ENCODE measurements at regions not wholly inside any gene's neighbourhood (a gene's known extent, or its start where the extent isn't known, plus 50 kb on each side); places are given as distances from the start of the nearest gene placed in this dataset.
A peak's percentile ranks its signal among the peaks of the same experiment; 100 is the strongest.

DNA sequence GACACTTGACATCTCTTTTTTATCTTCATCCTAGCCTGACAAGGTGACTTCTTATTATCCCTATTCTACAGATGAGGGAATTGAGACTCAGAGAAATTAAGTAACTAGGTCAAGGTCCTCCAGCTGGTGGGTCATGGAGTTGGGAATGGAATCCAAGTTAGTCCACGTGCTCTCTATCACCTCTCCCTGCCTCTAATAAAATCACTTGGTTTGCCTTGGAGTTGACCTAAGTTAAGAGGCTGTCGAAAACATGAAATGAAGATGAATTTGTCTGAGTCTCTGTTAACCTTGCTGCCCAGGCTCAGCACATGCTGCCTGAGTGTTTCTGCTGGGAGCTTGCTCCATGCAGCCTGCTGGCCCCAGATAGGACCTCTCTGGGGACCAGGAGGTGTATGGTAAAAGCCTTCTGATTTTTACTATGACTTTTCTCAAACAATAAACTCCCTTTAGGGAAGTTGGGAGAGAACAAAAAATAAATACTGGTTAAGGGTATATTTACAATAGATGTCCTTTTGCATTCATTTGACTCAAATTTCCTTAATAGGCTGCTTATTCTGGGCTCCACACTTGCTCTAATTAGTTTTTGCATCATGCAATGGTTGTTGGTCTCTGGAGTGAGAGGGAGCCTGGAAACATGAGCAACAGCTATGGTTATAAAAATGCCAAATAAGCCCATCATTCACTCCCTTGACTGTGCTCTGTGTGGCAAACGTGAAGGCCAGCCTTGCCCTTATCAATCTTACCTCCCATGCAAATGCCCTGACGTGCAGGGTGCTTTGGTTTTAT is 61.6 kb upstream of the DHX15 start:
- ChIA-PET POLR2A (no interaction called here), CTCF (interaction anchor here (1.1 kb wide), 1 partner anchor 9 kb away, joined by 3 read pairs; no protein-coding TSS in a partner anchor)
- Mint-ChIP-seq H3K27me3 (ENCODE audit: insufficient read depth, unreplicated experiment) (no peaks in the 10 kb centered on the region), H3K36me3 (ENCODE audit: insufficient read depth, unreplicated experiment) (no peaks in the 10 kb centered on the region), H3K4me3 (ENCODE audit: unreplicated experiment) (no peak overlapping the region), H3K9me3 (ENCODE audit: unreplicated experiment) (no peaks in the 10 kb centered on the region), H3K27ac (ENCODE audit: low read depth, unreplicated experiment) (no peak overlapping the region), H3K4me1 (ENCODE audit: insufficient read depth, unreplicated experiment) (peaks cover 18% of the 10 kb centered on the region)
- TF ChIP-seq, protein P1, sequence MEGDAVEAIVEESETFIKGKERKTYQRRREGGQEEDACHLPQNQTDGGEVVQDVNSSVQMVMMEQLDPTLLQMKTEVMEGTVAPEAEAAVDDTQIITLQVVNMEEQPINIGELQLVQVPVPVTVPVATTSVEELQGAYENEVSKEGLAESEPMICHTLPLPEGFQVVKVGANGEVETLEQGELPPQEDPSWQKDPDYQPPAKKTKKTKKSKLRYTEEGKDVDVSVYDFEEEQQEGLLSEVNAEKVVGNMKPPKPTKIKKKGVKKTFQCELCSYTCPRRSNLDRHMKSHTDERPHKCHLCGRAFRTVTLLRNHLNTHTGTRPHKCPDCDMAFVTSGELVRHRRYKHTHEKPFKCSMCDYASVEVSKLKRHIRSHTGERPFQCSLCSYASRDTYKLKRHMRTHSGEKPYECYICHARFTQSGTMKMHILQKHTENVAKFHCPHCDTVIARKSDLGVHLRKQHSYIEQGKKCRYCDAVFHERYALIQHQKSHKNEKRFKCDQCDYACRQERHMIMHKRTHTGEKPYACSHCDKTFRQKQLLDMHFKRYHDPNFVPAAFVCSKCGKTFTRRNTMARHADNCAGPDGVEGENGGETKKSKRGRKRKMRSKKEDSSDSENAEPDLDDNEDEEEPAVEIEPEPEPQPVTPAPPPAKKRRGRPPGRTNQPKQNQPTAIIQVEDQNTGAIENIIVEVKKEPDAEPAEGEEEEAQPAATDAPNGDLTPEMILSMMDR (IDR thresholded peaks at IDR 0.05; ENCODE audit: unreplicated experiment), result no peak
- no peak for DNase-seq (ENCODE audit: unreplicated experiment)
- no TSS peak for BruUV-seq (replicated peaks)
- intact Hi-C loops (cut with micrococcal nuclease), result no loop called here

DNA sequence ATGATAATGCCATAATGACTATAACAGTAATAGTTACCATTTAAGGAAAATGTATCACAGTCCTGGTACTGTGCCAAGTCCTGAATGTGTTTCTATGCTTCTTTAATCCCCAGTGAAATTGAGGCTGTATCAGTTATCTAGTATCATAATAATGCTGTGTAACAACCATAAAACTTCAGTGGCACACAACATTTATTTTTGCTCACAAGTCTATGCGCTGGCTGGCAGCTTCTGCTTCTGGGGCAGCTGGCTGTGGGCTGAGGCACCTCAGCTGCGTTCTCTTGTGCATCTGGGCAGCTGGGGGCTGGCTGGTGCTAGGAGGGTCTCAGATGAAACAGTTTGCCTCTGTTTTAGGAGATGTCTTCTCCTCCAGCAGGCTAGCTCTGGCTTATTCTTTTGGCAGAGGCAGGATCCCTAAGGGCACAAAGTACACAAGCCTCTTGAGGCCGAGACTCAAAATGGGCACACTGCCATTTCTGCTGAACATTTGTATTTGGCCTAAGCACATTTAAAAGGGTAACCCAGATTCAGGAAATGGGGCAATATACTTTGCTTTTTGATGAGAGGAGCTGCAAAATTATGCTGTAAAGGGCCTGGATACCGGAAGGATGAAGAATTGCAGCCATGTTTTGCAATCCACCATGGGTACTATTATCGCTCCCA is 62.6 kb upstream of the DHX15 start:
- Mint-ChIP-seq H3K27ac (ENCODE audit: low read depth, unreplicated experiment) (no peak overlapping the region), H3K9me3 (ENCODE audit: unreplicated experiment) (no peaks in the 10 kb centered on the region), H3K4me3 (ENCODE audit: unreplicated experiment) (no peak overlapping the region), H3K36me3 (ENCODE audit: insufficient read depth, unreplicated experiment) (no peaks in the 10 kb centered on the region), H3K4me1 (ENCODE audit: insufficient read depth, unreplicated experiment) (peaks cover 18% of the 10 kb centered on the region), H3K27me3 (ENCODE audit: insufficient read depth, unreplicated experiment) (no peaks in the 10 kb centered on the region)
- intact Hi-C loops (cut with micrococcal nuclease), result no loop called here
- TF ChIP-seq, protein P1 (IDR thresholded peaks at IDR 0.05; ENCODE audit: unreplicated experiment), result no peak
- ChIA-PET CTCF (interaction anchor here (0.6 kb wide), 1 partner anchor 159 kb away, joined by 3 read pairs; no protein-coding TSS in a partner anchor), POLR2A (no interaction called here)
- DNase-seq (ENCODE audit: unreplicated experiment), result peak; percentile 53
- no TSS peak for BruUV-seq (replicated peaks)

DNA sequence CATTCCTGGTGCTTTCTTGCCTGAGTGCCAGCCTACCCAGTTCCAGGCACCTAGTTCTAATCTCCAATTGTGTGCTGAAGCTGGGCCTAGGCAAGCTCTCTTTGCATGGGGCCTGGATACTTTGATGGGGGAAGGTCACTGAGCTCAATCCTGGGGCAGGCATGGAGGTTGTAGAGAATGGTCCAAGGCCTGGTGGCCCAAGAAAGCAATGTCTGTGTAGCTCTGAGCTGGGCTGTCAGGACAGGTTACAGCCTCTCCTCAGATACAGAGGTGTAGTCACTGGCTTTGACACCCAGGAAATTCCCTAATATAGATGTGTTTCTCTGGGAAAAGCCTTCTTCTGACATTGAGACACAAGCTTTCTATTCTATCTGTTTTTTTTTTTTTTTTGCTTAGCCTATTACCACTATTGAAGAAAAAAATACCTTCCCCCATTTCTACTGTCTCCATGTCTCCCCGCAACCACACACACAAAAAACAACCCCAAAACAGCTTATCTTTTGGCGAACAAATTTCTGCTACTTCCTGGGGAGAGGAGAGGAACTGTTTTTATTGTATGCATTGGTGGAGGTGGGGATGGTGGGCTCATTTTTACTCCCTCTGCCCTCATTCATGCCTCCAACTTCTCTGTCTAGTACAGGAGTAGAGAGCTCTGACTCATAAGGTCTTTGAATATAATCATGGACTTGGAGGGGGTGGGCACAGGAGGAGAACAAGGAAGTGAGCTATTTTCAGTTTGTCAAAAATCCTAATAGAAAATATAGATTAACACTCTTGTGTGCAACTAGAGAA is 66.7 kb upstream of the DHX15 start:
- DNase-seq (ENCODE audit: unreplicated experiment), result no peak
- Mint-ChIP-seq H3K36me3 (ENCODE audit: insufficient read depth, unreplicated experiment) (no peaks in the 10 kb centered on the region), H3K9me3 (ENCODE audit: unreplicated experiment) (no peaks in the 10 kb centered on the region), H3K27ac (ENCODE audit: low read depth, unreplicated experiment) (no peak overlapping the region), H3K27me3 (ENCODE audit: insufficient read depth, unreplicated experiment) (no peaks in the 10 kb centered on the region), H3K4me1 (ENCODE audit: insufficient read depth, unreplicated experiment) (no peaks in the 10 kb centered on the region), H3K4me3 (ENCODE audit: unreplicated experiment) (no peak overlapping the region)
- POLR2A ChIA-PET, result no interaction called here
- no TSS peak for BruUV-seq (replicated peaks)
- intact Hi-C loops (cut with micrococcal nuclease), result no loop called here
- TF ChIP-seq, protein P1 (IDR thresholded peaks at IDR 0.05; ENCODE audit: unreplicated experiment), result no peak
- CTCF ChIA-PET, result interaction anchor here (0.9 kb wide), 1 partner anchor 56 kb away, joined by 3 read pairs; no protein-coding TSS in a partner anchor

DNA sequence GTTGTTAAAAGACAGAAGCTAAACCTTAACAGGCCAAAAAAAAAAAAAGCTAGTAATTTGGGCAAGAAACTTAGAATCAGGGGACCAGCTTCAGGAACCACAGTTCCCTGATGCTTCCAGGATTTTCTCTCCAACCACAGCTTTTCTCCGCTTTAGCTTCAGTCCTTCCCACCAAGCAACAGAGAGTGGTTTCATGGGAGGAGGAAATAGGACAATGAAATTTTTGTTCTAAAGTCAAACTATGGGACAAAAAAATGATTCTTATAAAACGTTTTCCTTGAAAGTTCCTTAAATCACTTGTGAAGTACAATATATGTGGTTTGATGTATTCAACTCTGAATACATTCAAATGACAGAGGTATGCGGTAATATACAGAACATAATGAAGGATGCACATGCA is 71.0 kb upstream of the DHX15 start:
- no peak overlapping the region for H3K27ac Mint-ChIP-seq (ENCODE audit: low read depth, unreplicated experiment)
- no TSS peak for BruUV-seq (replicated peaks)
- peaks cover 20% of the 10 kb centered on the region for H3K4me1 Mint-ChIP-seq (ENCODE audit: insufficient read depth, unreplicated experiment)
- no peaks in the 10 kb centered on the region for H3K36me3 Mint-ChIP-seq (ENCODE audit: insufficient read depth, unreplicated experiment)
- POLR2A ChIA-PET, result no interaction called here
- no peak overlapping the region for H3K4me3 Mint-ChIP-seq (ENCODE audit: unreplicated experiment)
- CTCF ChIA-PET, result interaction anchor here (0.7 kb wide), 1 partner anchor 10 kb away, joined by 3 read pairs; no protein-coding TSS in a partner anchor
- TF ChIP-seq, protein P1 (IDR thresholded peaks at IDR 0.05; ENCODE audit: unreplicated experiment), result no peak
- H3K27me3 Mint-ChIP-seq (ENCODE audit: insufficient read depth, unreplicated experiment), result no peaks in the 10 kb centered on the region
- no peak for DNase-seq (ENCODE audit: unreplicated experiment)
- no peaks in the 10 kb centered on the region for H3K9me3 Mint-ChIP-seq (ENCODE audit: unreplicated experiment)
- intact Hi-C loops (cut with micrococcal nuclease), result no loop called here
